Brain microvascular endothelial cell (primary cell): ENCODE measurements at regions not wholly inside any gene's neighbourhood (a gene's known extent, or its start where the extent isn't known, plus 50 kb on each side); places are given as distances from the start of the nearest gene placed in this dataset.

Source experiments
- DNase-seq: peaks from one replicate; pipeline ENCODE4 v3.0.0-alpha.2; 2020
- H3K27ac ChIP-seq: fragments of 250-450 bp; sonication (Bioruptor Pico); 2 replicates; pipeline ENCODE4 v1.5.1; 2020; ENCODE audit warnings: mild to moderate bottlenecking, moderate library complexity
- H3K27me3 ChIP-seq: fragments of 250-450 bp; sonication (Bioruptor Pico); replicated peaks from 2 replicates; pipeline ENCODE4 v1.5.1; 2020; ENCODE audit warnings: mild to moderate bottlenecking
- H3K36me3 ChIP-seq: fragments of 250-450 bp; sonication (Bioruptor Pico); replicated peaks from 2 replicates; pipeline ENCODE4 v1.5.1; 2020; ENCODE audit warnings: mild to moderate bottlenecking
- H3K4me3 ChIP-seq: 2 replicates; pipeline ENCODE4 v1.5.1; 2011; ENCODE audit warnings: low read depth, mild to moderate bottlenecking, control low read depth, low read length, moderate library complexity
- CTCF ChIP-seq: IDR thresholded peaks from 2 replicates; pipeline ENCODE4 v1.5.1; 2011; ENCODE audit warnings: low read depth, mild to moderate bottlenecking, moderate library complexity, low read length, control low read depth, inconsistent platforms; ENCODE audit errors: missing control alignments
- in situ Hi-C: cut with HindIII; loops from 2 replicates; pipeline ENCODE4 v1.10.0; 2017; ENCODE audit warnings: low sequenced_read_pairs, low pct_ligation_motif_present

DNA sequence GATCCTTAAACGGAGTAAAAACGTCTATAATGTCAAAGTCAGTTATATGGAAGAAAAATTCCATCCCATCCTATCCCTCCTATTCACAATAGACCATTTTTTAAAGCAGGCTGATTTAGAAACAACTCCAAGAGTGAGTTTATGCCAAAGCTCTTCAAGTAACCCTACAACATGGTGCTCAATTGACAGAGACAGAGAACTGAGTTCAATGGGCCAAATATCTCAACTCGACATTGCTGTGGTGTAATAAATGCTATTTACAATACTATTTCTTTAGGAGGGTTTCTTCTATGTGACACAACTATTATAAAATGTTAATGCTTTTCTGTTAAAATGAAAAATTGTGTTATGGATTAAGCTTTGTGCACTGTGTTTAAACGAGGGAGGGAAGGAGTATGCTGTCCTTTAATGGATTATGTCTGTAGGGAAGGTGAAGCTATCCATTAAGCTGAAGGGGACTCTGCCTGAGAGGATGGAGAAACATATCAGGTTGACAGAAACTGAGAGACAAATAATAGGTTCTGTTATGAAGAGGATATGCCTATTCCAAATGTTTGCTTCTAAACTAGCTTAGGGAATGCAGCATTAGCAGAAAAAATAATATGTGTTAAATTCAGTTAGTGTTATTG, 362.5 kb upstream of the CHRM3 start:
- Histone ChIP-seq H3K27me3 (no peaks in the 10 kb centered on the region), H3K4me3 (no peak overlapping the region), H3K36me3 (no peaks in the 10 kb centered on the region), H3K27ac (no peak overlapping the region)
- DNase-seq, result no peak
- no peak for TF ChIP-seq CTCF
- in situ Hi-C loops, result no loop called here

DNA sequence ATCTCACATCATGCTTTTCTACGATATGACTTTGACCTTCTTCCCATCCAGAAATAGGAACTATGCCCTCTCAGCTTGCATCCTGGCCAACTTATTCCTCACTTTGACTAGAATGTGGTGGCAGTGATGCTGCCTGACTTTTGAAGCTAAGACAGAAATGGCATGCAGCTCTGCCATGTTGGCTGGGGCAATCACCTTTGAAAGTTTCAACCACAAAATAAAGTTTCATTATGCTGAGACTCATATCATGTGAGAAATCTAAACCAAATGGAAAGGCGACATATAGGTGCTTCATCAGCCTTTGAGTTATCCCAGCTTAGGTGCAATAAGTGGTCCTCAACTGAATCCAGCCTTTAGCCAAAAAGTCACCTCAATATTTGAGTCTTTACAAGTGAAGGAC, 370.0 kb upstream of the CHRM3 start:
- no peak for TF ChIP-seq CTCF
- no peak for DNase-seq
- Histone ChIP-seq H3K4me3 (no peak overlapping the region), H3K36me3 (no peaks in the 10 kb centered on the region), H3K27me3 (no peaks in the 10 kb centered on the region), H3K27ac (no peak overlapping the region)
- in situ Hi-C loops, result no loop called here

DNA sequence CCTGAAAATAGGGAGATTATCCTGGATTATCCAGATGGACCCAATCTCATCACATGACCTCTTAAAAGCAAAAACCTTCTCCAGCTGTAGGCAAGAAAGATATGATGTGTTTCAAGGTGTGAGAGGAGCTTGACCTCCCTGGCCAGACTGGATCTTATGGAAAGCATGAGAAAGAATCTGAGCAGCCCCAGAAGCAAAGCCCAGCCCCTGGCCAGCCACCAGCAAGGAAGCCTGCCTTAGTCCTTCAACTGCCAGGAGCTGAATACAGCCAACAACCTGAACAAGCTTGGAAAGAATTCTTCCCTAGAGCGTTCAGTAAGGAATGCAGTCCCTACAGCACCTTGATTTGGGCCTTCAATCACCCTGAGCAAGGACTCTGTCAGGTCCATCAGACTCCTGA, 375.0 kb upstream of the CHRM3 start:
- in situ Hi-C loops, result no loop called here
- H3K27ac ChIP-seq, result no peak overlapping the region

GRCh38 chr1:239008568-239008967, 377.8 kb upstream of the CHRM3 start:
- no peak overlapping the region for H3K27ac ChIP-seq
- no peaks in the 10 kb centered on the region for H3K27me3 ChIP-seq
- H3K4me3 ChIP-seq, result no peak overlapping the region
- no peaks in the 10 kb centered on the region for H3K36me3 ChIP-seq
- no peak for TF ChIP-seq CTCF
- in situ Hi-C loops, result no loop called here
- DNase-seq, result no peak

More for the DNA sequence above, 375.0 kb upstream of the CHRM3 start:
- H3K27me3 ChIP-seq, result no peaks in the 10 kb centered on the region
- no peak for TF ChIP-seq CTCF
- no peak overlapping the region for H3K4me3 ChIP-seq
- no peak for DNase-seq
- H3K36me3 ChIP-seq, result no peaks in the 10 kb centered on the region

DNA sequence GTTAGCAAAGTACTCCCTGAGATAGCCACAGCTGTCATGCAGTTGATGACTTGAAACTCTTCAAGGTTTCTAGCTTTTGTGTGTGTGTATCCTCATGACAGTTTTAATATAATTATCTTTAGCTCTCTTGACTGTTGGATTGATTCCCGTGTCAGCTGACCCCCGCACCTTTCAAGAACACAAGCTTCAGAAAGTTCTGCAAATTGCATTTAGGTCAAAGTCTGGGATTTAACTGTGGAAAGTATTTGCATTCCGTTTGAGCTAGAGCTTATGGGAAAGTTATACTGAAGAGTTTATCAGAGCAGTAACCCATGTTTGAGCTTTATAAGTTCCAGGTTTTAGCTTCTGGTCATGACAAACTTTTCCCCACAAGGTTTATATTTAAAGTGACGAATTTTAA, 380.1 kb upstream of the CHRM3 start:
- Histone ChIP-seq H3K36me3 (no peaks in the 10 kb centered on the region), H3K27ac (no peak overlapping the region), H3K27me3 (no peaks in the 10 kb centered on the region), H3K4me3 (no peak overlapping the region)
- no peak for DNase-seq
- in situ Hi-C loops, result no loop called here
- no peak for TF ChIP-seq CTCF

- in situ Hi-C loops, result no loop called here
- no peaks in the 10 kb centered on the region for H3K36me3 ChIP-seq
- no peak for DNase-seq
- no peaks in the 10 kb centered on the region for H3K27me3 ChIP-seq
- TF ChIP-seq CTCF, result no peak
- no peak overlapping the region for H3K4me3 ChIP-seq
- H3K27ac ChIP-seq, result no peak overlapping the region
Measured at GRCh38 chr1:238999944-239000343, 386.4 kb upstream of the CHRM3 start.
